DND-41 (cell line): ENCODE measurements at regions not wholly inside any gene's neighbourhood (a gene's known extent, or its start where the extent isn't known, plus 50 kb on each side); places are given as distances from the start of the nearest gene placed in this dataset.
"Not testable (repeated sequence)": the region's sequence is repeated elsewhere in the genome, so short reads cannot be mapped to it uniquely, and the experiment has no call there.

Source experiments
- ATAC-seq: fragments of 200-7000 bp; cut with Tn5 transposase; 3 replicates; pipeline ENCODE4 v1.9.1; 2021; ENCODE audit warnings: low read depth; ENCODE audit not compliant: insufficient read depth
- DNase-seq: peaks from one replicate; pipeline ENCODE4 v3.0.0-alpha.2; 2020
- H2AFZ ChIP-seq: 2 replicates; pipeline ENCODE4 v1.6.0; 2012; ENCODE audit warnings: low read depth, low read length
- H3K27ac ChIP-seq: 2 replicates; pipeline ENCODE4 v1.5.1; 2012; ENCODE audit warnings: low read length, inconsistent platforms
- H3K27me3 ChIP-seq: fragments of 200-600 bp; sonication (generic); 2 replicates; pipeline ENCODE4 v1.6.0; 2012; ENCODE audit warnings: low read length, mild to moderate bottlenecking, inconsistent platforms; ENCODE audit not compliant: insufficient read depth, poor library complexity
- H3K36me3 ChIP-seq: 2 replicates; pipeline ENCODE4 v1.5.1; 2012; ENCODE audit warnings: low read length, inconsistent platforms; ENCODE audit not compliant: insufficient read depth
- H3K4me1 ChIP-seq: 2 replicates; pipeline ENCODE4 v1.5.1; 2012; ENCODE audit warnings: mild to moderate bottlenecking, low read length; ENCODE audit not compliant: insufficient read depth
- H3K4me2 ChIP-seq: 2 replicates; pipeline ENCODE4 v1.6.0; 2012; ENCODE audit warnings: mild to moderate bottlenecking, moderate library complexity, low read length, inconsistent platforms; ENCODE audit not compliant: insufficient read depth
- H3K4me3 ChIP-seq, 2 experiments: fragments of 200-600 bp in 1 of 2; shearing (Covaris generic) in 1 of 2; 2 replicates each; pipeline ENCODE4 v1.5.1; 2012 to 2016; ENCODE audit warnings: inconsistent platforms in 2 of 2, low read length in 2 of 2, mild to moderate bottlenecking in 2 of 2, low read depth in 1 of 2, moderate library complexity in 1 of 2
- H3K79me2 ChIP-seq: 2 replicates; pipeline ENCODE4 v1.6.0; 2012; ENCODE audit warnings: low read length, inconsistent platforms; ENCODE audit not compliant: insufficient read depth
- H3K9ac ChIP-seq: 2 replicates; pipeline ENCODE4 v1.6.0; 2012; ENCODE audit warnings: low read depth, mild to moderate bottlenecking, inconsistent platforms, low read length, moderate library complexity
- H3K9me3 ChIP-seq: 2 replicates; pipeline ENCODE4 v1.5.1; 2012; ENCODE audit warnings: low read length, moderate library complexity, mild to moderate bottlenecking, inconsistent platforms; ENCODE audit not compliant: insufficient read depth, severe bottlenecking
- H4K20me1 ChIP-seq: 2 replicates; pipeline ENCODE4 v1.6.0; 2012; ENCODE audit warnings: low read length; ENCODE audit not compliant: insufficient read depth

DNA sequence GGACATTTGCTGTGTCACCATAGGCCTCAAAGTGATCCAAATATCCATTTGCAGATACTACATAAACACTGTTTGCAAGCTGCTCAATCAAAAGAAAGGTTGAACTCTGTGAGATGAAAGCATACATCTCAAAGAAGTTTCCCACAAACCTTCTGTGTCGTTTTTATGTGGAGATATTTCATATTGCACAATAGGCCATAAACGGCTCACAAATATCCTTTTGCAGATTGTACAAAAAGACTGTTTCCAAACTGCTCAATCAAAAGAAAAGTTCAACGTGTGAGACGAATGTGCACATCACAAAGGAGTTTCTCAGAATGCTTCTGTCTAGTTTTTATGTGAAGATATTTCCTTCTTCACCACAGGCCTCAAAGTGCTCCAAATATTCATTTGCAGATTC lies 1857.4 kb downstream of the UQCRFS1 start:
- DNase-seq, H3K27me3 ChIP-seq, H2AFZ ChIP-seq, H3K36me3 ChIP-seq, H4K20me1 ChIP-seq, H3K4me3 ChIP-seq, H3K27ac ChIP-seq, H3K9ac ChIP-seq, H3K4me2 ChIP-seq, H3K4me1 ChIP-seq, H3K79me2 ChIP-seq, ATAC-seq: not testable (repeated sequence)
- H3K9me3 ChIP-seq = peaks cover 53% of the 10 kb centered on the region
